ENCODE measurements at regions not wholly inside any gene's neighbourhood (a gene's known extent, or its start where the extent isn't known, plus 50 kb on each side); places are given as distances from the start of the nearest gene placed in this dataset.

- TF ChIP-seq, protein P1, sequence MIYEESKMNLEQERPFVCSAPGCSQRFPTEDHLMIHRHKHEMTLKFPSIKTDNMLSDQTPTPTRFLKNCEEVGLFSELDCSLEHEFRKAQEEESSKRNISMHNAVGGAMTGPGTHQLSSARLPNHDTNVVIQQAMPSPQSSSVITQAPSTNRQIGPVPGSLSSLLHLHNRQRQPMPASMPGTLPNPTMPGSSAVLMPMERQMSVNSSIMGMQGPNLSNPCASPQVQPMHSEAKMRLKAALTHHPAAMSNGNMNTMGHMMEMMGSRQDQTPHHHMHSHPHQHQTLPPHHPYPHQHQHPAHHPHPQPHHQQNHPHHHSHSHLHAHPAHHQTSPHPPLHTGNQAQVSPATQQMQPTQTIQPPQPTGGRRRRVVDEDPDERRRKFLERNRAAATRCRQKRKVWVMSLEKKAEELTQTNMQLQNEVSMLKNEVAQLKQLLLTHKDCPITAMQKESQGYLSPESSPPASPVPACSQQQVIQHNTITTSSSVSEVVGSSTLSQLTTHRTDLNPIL (CRISPR knock-in tag; IDR thresholded peaks at IDR 0.05; ENCODE audit: low read depth): no peak
- TF ChIP-seq ZNF565 (CRISPR knock-in tag; conservative IDR thresholded peaks at IDR 0.05; ENCODE audit: low read depth): no peak
- no peak for TF ChIP-seq ZFP3 (CRISPR knock-in tag; IDR thresholded peaks at IDR 0.05)
- TF ChIP-seq ZC3H10 (CRISPR knock-in tag; IDR thresholded peaks at IDR 0.05): no peak
- no peak for TF ChIP-seq OSR1 (CRISPR knock-in tag; IDR thresholded peaks at IDR 0.05)
- TF ChIP-seq, protein P2, sequence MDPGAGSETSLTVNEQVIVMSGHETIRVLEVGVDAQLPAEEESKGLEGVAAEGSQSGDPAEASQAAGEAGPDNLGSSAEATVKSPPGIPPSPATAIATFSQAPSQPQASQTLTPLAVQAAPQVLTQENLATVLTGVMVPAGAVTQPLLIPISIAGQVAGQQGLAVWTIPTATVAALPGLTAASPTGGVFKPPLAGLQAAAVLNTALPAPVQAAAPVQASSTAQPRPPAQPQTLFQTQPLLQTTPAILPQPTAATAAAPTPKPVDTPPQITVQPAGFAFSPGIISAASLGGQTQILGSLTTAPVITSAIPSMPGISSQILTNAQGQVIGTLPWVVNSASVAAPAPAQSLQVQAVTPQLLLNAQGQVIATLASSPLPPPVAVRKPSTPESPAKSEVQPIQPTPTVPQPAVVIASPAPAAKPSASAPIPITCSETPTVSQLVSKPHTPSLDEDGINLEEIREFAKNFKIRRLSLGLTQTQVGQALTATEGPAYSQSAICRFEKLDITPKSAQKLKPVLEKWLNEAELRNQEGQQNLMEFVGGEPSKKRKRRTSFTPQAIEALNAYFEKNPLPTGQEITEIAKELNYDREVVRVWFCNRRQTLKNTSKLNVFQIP (CRISPR knock-in tag; IDR thresholded peaks at IDR 0.05; ENCODE audit: borderline replicate concordance, low read depth): no peak
- TF ChIP-seq SNAI2 (CRISPR knock-in tag; IDR thresholded peaks at IDR 0.05): no peak
- TF ChIP-seq ZNF8 (CRISPR knock-in tag; IDR thresholded peaks at IDR 0.05): no peak
- no peak for TF ChIP-seq CSDC2 (CRISPR knock-in tag; IDR thresholded peaks at IDR 0.05)
Measured at GRCh38 chr5:164255598-164256213, 750.3 kb downstream of the MAT2B start (continued).

- TF ChIP-seq ZNF70 (CRISPR knock-in tag; IDR thresholded peaks at IDR 0.05): no peak
- no peak for TF ChIP-seq ZNF8 (CRISPR knock-in tag; IDR thresholded peaks at IDR 0.05)
- TF ChIP-seq TOX (CRISPR knock-in tag; IDR thresholded peaks at IDR 0.05; ENCODE audit: borderline replicate concordance): no peak
- no peak for TF ChIP-seq ZNF565 (CRISPR knock-in tag; conservative IDR thresholded peaks at IDR 0.05; ENCODE audit: low read depth)
- TF ChIP-seq PPARA (CRISPR knock-in tag; IDR thresholded peaks at IDR 0.05; ENCODE audit: borderline replicate concordance): no peak
- no peak for TF ChIP-seq TCF4 (CRISPR knock-in tag; IDR thresholded peaks at IDR 0.05; ENCODE audit: borderline replicate concordance)
- no peak for TF ChIP-seq RARB (CRISPR knock-in tag; IDR thresholded peaks at IDR 0.05)
- TF ChIP-seq ESRRG (CRISPR knock-in tag; IDR thresholded peaks at IDR 0.05): no peak
- TF ChIP-seq, protein P1 (CRISPR knock-in tag; IDR thresholded peaks at IDR 0.05; ENCODE audit: low read depth): no peak
- no peak for TF ChIP-seq SNAI2 (CRISPR knock-in tag; IDR thresholded peaks at IDR 0.05)
- TF ChIP-seq ZC3H10 (CRISPR knock-in tag; IDR thresholded peaks at IDR 0.05): no peak
- TF ChIP-seq, protein P3, sequence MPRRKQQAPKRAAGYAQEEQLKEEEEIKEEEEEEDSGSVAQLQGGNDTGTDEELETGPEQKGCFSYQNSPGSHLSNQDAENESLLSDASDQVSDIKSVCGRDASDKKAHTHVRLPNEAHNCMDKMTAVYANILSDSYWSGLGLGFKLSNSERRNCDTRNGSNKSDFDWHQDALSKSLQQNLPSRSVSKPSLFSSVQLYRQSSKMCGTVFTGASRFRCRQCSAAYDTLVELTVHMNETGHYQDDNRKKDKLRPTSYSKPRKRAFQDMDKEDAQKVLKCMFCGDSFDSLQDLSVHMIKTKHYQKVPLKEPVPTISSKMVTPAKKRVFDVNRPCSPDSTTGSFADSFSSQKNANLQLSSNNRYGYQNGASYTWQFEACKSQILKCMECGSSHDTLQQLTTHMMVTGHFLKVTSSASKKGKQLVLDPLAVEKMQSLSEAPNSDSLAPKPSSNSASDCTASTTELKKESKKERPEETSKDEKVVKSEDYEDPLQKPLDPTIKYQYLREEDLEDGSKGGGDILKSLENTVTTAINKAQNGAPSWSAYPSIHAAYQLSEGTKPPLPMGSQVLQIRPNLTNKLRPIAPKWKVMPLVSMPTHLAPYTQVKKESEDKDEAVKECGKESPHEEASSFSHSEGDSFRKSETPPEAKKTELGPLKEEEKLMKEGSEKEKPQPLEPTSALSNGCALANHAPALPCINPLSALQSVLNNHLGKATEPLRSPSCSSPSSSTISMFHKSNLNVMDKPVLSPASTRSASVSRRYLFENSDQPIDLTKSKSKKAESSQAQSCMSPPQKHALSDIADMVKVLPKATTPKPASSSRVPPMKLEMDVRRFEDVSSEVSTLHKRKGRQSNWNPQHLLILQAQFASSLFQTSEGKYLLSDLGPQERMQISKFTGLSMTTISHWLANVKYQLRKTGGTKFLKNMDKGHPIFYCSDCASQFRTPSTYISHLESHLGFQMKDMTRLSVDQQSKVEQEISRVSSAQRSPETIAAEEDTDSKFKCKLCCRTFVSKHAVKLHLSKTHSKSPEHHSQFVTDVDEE (CRISPR knock-in tag; IDR thresholded peaks at IDR 0.05): no peak
- TF ChIP-seq, protein P2 (CRISPR knock-in tag; IDR thresholded peaks at IDR 0.05; ENCODE audit: borderline replicate concordance, low read depth): no peak
- no peak for TF ChIP-seq BACH2 (CRISPR knock-in tag; IDR thresholded peaks at IDR 0.05; ENCODE audit: borderline replicate concordance)
- TF ChIP-seq ZFP30 (CRISPR knock-in tag; IDR thresholded peaks at IDR 0.05): no peak
- no peak for ATAC-seq
Measured at GRCh38 chr5:164256351-164256750, 750.9 kb downstream of the MAT2B start.

DNA sequence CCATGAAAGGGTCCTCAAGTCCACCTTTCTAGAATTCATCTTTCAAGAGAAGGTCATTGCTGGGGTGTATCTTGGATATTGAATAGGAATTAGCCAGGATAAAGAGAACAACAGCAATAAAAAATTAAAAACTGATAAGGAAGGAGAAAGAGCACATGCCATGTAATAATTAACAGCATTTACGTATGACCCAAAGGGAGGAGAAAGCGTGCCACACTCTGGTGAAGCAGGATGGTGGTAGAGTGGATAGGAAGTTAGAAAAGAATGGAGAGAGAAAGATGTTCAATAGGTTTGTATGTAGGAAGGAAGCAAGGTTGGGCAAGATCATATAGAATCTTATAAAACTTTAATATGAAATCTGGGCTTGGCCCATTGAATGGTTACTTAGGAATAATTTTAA lies 751.5 kb downstream of the MAT2B start:
- no peak for ATAC-seq
- no peak for TF ChIP-seq ARNTL (CRISPR knock-in tag; IDR thresholded peaks at IDR 0.05; ENCODE audit: borderline replicate concordance, low read depth)
- TF ChIP-seq ESRRG (CRISPR knock-in tag; IDR thresholded peaks at IDR 0.05): no peak

DNA sequence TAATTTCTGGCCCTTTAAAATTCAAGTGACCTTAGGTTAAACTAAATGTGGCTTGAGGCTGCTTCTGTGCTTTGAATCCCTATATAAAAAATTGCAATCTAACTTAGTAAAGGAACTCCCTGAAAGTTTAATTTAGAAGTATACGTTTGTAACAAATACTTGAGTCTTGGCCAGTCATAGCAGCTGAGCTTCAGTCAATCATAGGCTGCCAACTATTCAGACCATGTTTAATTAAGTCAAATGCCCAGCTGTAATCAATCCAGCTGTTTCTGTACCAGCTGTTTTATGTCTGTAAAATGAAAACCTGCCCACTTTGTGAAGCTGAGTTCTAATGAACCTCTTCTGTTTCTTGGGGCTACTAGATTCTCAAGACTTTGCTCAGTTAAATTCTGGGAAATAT lies 760.1 kb downstream of the MAT2B start:
- ATAC-seq: no peak
- TF ChIP-seq SNAI2 (CRISPR knock-in tag; IDR thresholded peaks at IDR 0.05) (no peak), CSDC2 (CRISPR knock-in tag; IDR thresholded peaks at IDR 0.05) (no peak), ZNF70 (CRISPR knock-in tag; IDR thresholded peaks at IDR 0.05) (no peak), RARB (CRISPR knock-in tag; IDR thresholded peaks at IDR 0.05) (no peak), ESRRG (CRISPR knock-in tag; IDR thresholded peaks at IDR 0.05) (no peak), ZNF565 (CRISPR knock-in tag; conservative IDR thresholded peaks at IDR 0.05; ENCODE audit: low read depth) (no peak), ARNTL (CRISPR knock-in tag; IDR thresholded peaks at IDR 0.05; ENCODE audit: borderline replicate concordance, low read depth) (no peak), PPARA (CRISPR knock-in tag; IDR thresholded peaks at IDR 0.05; ENCODE audit: borderline replicate concordance) (no peak), TCF4 (CRISPR knock-in tag; IDR thresholded peaks at IDR 0.05; ENCODE audit: borderline replicate concordance) (no peak)
- TF ChIP-seq, protein P2 (CRISPR knock-in tag; IDR thresholded peaks at IDR 0.05; ENCODE audit: borderline replicate concordance, low read depth): no peak
- TF ChIP-seq, protein P1 (CRISPR knock-in tag; IDR thresholded peaks at IDR 0.05; ENCODE audit: low read depth): no peak

Measured in SK-N-SH treated with all-trans-retinoic acid at 6 μM for 48 hours (cell line).